ENCODE measurements at regions not wholly inside any gene's neighbourhood (a gene's known extent, or its start where the extent isn't known, plus 50 kb on each side); places are given as distances from the start of the nearest gene placed in this dataset.
"Not testable (repeated sequence)": the region's sequence is repeated elsewhere in the genome, so short reads cannot be mapped to it uniquely, and the experiment has no call there.

DNA sequence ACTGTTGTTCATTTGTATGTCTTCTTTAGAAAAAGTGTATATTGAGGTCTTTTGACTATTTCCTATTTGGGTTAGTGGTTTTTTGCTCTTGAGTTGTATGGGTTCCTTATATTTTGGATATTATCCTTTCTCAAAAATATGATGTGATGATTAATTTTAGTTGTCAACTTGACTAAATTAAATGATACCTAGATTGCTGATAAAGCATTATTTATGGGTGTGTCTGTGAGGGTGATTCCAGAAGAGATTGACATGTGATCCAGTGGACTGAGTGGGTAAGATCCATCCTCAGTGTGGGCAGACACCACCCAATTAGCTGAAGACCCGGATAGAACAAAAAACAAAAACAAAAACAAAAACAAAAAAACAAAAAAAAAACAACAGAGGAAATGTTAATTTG, 115.1 kb upstream of the KIF2A start:
- Histone ChIP-seq H3K36me3 (no peaks in the 10 kb centered on the region), H3K4me1 (no peaks in the 10 kb centered on the region), H3K27me3 (no peaks in the 10 kb centered on the region), H3K27ac (no peak overlapping the region), H3K9me3 (no peaks in the 10 kb centered on the region), H3K4me3 (replicated peaks in 1 of 3) (no peak overlapping the region)
- WGBS, 2 donors = 0% methylated on average over 1 of the region's 1 CpG
- no peak for DNase-seq
- TF ChIP-seq, protein P1, sequence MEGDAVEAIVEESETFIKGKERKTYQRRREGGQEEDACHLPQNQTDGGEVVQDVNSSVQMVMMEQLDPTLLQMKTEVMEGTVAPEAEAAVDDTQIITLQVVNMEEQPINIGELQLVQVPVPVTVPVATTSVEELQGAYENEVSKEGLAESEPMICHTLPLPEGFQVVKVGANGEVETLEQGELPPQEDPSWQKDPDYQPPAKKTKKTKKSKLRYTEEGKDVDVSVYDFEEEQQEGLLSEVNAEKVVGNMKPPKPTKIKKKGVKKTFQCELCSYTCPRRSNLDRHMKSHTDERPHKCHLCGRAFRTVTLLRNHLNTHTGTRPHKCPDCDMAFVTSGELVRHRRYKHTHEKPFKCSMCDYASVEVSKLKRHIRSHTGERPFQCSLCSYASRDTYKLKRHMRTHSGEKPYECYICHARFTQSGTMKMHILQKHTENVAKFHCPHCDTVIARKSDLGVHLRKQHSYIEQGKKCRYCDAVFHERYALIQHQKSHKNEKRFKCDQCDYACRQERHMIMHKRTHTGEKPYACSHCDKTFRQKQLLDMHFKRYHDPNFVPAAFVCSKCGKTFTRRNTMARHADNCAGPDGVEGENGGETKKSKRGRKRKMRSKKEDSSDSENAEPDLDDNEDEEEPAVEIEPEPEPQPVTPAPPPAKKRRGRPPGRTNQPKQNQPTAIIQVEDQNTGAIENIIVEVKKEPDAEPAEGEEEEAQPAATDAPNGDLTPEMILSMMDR (IDR thresholded peaks at IDR 0.05) = no peak
- TF ChIP-seq POLR2A (IDR thresholded peaks at IDR 0.05) = no peak
- intact Hi-C loops (cut with DNase I) = no loop called here

DNA sequence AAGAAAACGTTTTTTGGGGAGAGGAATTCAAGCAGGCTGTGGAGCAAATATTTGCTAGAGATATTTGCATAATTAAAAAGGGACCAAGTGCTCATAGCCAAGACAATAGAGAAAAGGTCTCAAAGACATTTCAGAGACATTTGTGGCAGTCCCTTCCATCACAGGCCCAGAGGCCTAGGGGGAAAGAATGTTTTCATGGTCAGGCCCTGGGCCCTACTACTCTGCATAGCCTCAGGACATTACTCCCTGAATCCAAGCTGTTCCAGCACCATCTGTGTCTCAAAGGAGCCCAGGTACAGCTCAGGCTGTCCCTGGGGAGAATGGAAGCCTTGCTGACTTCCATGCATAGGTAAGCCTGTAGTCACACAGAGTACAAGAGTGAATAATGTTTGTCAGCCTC, 113.0 kb upstream of the KIF2A start:
- no peak overlapping the region for H3K4me3 ChIP-seq (replicated peaks in 1 of 3)
- intact Hi-C loops (cut with DNase I) = no loop called here
- H3K36me3 ChIP-seq = no peaks in the 10 kb centered on the region
- 43 to 47% methylated on average over 1 of the region's 1 CpG for WGBS, 2 donors
- no peak overlapping the region for H3K27ac ChIP-seq
- no peak for DNase-seq
- H3K9me3 ChIP-seq = no peaks in the 10 kb centered on the region
- H3K27me3 ChIP-seq = no peaks in the 10 kb centered on the region
- H3K4me1 ChIP-seq = no peaks in the 10 kb centered on the region
- TF ChIP-seq, protein P1 (IDR thresholded peaks at IDR 0.05) = no peak

DNA sequence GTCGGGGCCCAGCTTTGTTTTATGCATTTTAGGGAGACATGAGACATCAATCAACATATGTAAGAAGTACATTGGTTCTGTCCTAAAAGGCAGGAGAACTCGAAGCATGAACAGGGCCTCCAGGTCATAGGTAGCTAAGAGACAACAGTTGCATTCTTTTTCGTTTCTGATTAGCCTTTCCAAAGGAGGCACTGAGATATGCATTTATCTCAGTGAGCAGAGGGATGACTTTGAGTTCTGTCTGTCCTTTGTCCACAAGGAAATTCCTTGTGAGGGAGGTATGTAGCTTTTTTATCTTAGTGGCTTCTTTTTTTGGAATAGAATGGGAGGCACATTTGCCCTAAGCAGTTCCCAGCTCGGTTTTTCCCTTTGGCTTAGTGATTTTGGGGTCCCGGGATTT, 109.5 kb upstream of the KIF2A start:
- H3K4me1 ChIP-seq; H3K27me3 ChIP-seq; intact Hi-C loops (cut with DNase I); H3K36me3 ChIP-seq; H3K4me3 ChIP-seq (replicated peaks in 1 of 3); DNase-seq; H3K27ac ChIP-seq; H3K9me3 ChIP-seq: not testable (repeated sequence)
- 69 to 78% methylated on average over 5 of the region's 5 CpGs for WGBS, 2 donors

DNA sequence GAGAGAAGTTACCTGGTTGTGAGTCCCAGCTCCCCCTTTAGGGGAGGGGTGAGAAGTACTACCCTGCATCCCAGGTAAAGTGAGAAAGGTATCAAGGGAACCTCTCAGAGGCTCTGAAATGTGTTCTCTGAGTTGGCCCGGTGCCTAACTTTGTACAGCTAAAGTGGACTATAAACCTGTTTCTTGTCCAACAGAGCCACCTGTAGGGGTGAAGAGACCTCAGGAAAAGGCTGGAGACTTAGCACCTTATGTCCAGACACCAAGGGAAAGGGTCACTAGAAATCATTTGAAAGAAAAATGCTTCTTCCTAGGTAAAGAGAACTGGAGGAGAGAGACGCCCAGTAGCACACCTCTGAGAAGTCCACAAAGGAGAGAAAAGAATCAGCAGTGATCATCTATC, 108.3 kb upstream of the KIF2A start:
- 81 to 92% methylated on average over 2 of the region's 2 CpGs for WGBS, 2 donors

DNA sequence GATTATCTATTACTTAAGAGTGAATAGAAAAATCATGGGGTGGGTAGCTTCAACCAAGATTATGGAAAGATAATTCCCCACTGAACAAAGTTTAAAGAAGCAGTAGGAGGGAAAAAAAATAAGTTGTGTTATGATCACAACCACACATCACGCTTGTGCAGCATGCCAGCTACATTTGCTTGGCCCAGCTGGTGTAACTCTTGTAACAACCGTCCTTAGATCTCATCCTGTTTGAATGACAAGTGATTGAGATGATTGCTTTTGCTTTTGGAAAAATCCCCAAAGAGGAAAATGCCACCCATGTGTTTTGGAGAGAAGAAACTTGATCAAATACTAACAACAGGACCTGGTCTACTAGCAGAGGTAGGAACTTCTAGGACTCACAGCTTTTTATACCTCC, 107.6 kb upstream of the KIF2A start:
- Histone ChIP-seq H3K9me3 (no peaks in the 10 kb centered on the region), H3K4me1 (no peaks in the 10 kb centered on the region), H3K27me3 (no peaks in the 10 kb centered on the region), H3K36me3 (no peaks in the 10 kb centered on the region), H3K4me3 (replicated peaks in 1 of 3) (no peak overlapping the region), H3K27ac (no peak overlapping the region)
- intact Hi-C loops (cut with DNase I) = no loop called here
- WGBS, 2 donors = 71 to 79% methylated on average over 2 of the region's 2 CpGs
- DNase-seq = no peak
- TF ChIP-seq, protein P1 (IDR thresholded peaks at IDR 0.05) = no peak
- TF ChIP-seq POLR2A (IDR thresholded peaks at IDR 0.05) = no peak

More for the DNA sequence above, 108.3 kb upstream of the KIF2A start:
- intact Hi-C loops (cut with DNase I) = no loop called here
- Histone ChIP-seq H3K36me3 (no peaks in the 10 kb centered on the region), H3K4me3 (replicated peaks in 1 of 3) (no peak overlapping the region), H3K9me3 (no peaks in the 10 kb centered on the region), H3K27me3 (no peaks in the 10 kb centered on the region), H3K4me1 (no peaks in the 10 kb centered on the region), H3K27ac (no peak overlapping the region)
- no peak for DNase-seq
- no peak for TF ChIP-seq POLR2A (IDR thresholded peaks at IDR 0.05)
- TF ChIP-seq, protein P1 (IDR thresholded peaks at IDR 0.05) = no peak
